H1 (cell line): ENCODE measurements at regions not wholly inside any gene's neighbourhood (a gene's known extent, or its start where the extent isn't known, plus 50 kb on each side); places are given as distances from the start of the nearest gene placed in this dataset.

Source experiments
- ASH2L ChIP-seq: fragments of 200-600, 300-600 bp; sonication (generic); IDR thresholded peaks from one replicate; pipeline ENCODE4 v1.7.1; 2017; ENCODE audit warnings: low read length
- TF ChIP-seq, protein P1 (sequence below): IDR thresholded peaks from 2 replicates; pipeline ENCODE4 v1.6.1; 2012; ENCODE audit warnings: inconsistent platforms

DNA sequence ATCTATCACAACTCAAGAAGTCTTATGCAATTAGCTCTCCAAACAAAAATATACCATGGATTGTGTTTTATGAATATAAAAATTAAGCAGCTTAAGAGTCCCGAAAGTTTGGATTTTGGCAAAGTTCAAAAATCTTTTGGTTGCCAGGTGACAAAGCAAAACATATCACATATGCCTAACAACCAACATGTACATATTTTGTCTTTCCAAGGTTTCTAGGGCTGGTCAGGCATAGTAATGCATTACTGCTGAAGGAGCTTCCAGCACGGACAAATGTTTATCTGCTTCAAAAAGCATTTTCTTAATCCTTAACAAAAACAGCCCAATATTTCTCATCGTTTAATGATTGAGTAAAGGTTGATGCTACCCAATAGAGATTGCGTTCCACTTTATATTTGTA, 1327.1 kb upstream of the ZEB2 start (continued):
- TF ChIP-seq, protein P1, sequence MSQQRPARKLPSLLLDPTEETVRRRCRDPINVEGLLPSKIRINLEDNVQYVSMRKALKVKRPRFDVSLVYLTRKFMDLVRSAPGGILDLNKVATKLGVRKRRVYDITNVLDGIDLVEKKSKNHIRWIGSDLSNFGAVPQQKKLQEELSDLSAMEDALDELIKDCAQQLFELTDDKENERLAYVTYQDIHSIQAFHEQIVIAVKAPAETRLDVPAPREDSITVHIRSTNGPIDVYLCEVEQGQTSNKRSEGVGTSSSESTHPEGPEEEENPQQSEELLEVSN = no peak
- TF ChIP-seq ASH2L = no peak
